Stimulated activated CD4-positive, alpha-beta T cell treated with anti-CD3 and anti-CD28 coated beads, TNF-alpha, amount 100 ng/mL, for 24 hours (primary cell): ENCODE measurements at regions not wholly inside any gene's neighbourhood (a gene's known extent, or its start where the extent isn't known, plus 50 kb on each side); places are given as distances from the start of the nearest gene placed in this dataset.

Experiments used
- DNase-seq, 3 experiments: peaks; one replicate each; pipeline ENCODE4 v3.0.0-alpha.2; 2020; ENCODE audit warnings: low read depth in 3 of 3

DNA sequence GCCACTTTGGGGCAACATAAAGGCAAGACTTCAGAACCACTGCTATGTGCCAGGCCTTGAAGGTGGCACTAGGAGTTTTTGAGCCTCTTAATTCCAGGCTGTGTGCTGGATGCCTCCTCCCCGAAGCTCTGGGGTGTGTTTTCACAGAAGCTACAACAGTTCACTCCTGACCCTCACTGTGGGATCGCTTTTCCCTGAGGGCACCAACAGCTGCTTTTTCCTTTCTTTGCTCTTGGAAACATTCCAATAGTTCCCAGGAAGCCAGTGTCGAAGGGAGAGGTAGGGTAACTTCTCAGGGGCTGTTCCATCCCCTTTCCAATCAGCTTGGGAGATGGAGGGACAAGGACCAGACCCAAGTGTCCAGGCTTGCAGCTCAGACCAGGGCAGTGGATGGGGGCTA lies 153.4 kb downstream of the C1orf94 start:
- DNase-seq: no peak

DNA sequence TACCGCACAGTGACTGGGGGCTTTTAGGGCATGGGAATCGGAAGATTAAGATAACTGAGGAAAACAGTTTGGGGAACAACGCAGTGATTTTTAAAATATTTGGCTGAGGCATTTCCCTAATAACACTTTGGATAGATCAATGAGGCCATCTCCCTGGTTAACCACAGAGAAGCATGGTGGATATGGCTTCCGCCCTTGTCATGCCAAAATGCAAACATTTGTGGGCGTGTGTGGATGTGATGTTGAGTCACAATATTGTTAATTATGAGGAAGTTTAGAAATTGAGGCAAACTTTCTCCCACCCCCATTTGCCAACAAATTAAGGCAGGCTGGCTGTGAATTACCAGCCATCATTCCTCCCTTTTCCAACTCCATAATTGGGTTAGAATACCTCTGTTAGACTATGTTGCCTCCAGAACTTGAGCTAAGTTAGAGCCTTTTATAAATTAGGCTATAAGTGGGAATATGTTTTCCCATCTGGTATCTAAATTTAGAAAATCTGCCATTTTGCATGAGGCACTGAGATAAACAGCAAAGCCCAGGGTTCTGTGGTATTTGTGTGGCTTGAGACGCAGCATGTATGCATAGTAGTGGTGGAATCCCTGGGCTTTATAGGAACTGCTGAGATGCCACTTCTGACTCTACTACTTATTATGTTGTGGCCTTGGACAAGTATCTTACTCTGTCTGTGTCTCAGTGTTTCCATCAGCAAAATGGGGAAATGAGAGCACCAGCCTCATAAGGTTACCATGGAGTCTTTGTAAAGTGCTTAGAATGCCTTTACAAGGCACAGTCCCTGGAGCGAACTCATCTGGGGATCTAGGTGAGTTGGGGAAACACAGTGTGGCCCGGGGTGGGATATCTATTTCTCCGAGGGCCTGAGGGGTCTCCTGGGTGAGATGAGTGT lies 154.6 kb downstream of the C1orf94 start:
- DNase-seq: no peak

DNA sequence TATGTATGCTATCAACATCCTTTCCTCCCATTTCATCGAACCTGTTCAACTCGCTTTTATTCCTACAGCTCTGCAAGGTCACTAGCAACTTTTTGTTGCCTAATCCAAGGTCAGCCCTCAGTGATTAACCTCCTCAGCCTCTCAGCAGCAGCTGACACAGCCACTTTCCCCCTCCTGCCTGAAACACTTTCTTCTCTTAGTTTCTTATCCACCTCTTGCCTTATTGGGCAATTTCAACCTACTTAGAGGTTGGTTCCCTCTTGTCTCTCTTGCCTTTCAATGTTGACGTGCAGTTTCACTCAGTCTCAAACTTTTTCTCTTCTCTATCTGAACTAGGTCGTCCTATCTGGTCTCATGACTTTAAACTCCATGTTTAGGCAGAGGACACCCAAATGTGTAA lies 156.3 kb downstream of the C1orf94 start:
- DNase-seq: no peak

DNA sequence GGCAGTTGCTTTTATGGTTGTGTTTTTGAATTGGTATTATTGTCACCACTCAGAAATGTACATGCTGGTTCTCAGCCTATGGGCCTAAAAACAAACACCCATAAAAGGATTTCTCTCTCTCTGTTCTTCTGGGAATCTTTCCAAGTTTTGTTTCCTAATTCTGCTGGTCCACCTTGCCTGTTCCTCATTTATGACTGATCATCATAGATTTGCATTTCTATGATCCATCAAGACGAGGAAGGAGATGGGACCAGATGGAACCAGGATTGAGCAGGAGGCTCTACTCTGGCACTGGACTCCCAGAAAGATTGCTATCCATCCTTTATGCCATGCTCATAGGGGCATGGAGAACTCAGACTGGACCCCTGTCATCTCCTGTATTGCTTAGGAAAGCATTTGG lies 162.2 kb downstream of the C1orf94 start:
- no peak for DNase-seq

DNA sequence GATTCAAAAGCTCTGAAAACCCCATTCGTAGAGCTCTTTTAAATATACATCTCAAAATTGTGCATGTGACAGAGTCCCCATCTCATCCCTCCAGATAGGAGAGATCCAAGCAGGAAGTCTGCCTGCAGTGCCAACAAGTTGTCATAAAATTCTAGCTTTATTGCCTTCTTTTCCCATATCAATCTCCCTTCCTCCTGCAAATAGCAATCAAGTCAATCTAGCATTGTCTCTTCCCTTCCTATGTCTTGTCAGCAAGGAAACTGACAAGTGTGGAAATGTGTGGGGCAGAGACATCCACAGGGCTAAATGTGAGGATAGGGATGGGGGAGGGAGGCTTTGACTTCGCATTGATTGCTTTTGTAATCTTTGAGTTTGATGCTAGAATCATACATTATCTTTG lies 165.2 kb downstream of the C1orf94 start:
- DNase-seq: no peak

DNA sequence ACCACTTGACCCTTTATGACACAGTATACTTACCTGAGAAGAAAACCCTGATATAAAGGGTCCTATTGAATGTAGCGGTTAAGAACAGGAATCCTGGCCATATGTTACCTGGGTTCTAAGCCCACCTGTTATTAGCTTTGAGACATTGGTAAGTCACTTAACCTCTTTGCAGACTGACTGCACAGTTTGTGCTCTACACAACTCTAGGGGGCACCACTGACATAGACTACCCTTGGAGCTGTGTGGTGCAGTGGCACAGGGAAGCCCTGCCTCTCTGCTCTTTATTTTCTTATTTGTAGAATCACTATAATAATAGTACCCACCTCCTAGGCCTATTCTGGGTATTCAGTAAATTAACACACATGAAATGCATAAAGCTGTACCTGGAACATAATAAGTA lies 165.6 kb downstream of the C1orf94 start:
- no peak for DNase-seq

DNA sequence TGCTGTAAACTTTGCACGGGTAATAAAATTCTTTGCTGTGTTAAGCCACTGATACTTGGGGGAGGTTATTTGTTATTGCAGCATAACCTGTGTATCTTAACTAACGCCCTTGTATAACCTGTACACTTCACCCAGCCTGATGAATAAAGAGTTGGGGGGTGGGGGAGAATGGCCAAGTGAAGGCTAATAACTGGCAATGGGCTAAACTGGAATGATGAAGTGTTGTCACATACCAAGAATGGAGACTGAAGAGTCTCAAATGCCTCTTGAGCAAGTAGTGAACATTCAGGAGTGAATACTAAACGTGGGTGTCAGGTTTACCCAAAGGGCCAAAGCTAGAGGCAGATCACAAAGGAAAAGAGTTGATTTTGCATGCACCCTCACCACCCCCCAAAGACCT lies 169.4 kb downstream of the C1orf94 start:
- DNase-seq: no peak

DNA sequence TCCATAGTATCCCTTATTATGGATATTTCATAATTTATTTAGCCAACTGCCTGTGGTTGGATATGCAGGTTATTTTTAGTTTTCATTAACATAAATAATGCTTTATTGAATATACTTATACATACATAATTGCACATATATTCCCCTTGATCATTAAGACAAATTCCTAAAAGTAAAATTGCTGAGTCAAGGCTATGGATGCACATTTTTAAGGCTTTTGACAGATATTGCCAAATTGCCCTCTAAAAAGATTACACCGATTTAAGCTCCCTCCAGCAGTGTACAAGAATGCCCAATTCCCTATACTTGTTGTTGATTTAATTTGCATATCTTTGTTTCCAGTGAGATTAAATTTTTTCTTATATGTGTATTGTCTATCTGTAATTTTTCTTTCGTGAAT lies 176.7 kb downstream of the C1orf94 start:
- no peak for DNase-seq

DNA sequence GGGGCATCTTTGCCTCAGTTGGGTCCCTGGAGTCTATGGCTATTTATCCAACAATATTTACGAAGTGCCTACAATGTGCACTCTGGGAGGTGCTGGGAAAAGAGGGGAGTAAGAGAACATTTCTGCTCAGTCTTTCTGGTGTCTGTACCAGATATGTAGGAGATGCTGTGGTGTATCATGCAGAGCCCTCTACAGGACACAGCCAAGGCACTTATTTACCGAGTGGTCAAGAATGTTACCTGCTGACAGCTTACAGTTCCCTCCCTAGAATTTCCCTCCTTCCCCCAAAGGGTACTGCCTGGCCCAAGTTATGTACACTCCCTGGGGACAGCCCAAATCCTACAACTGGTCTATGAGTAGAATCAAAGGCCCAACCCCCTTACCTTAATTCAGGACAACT lies 177.7 kb downstream of the C1orf94 start:
- DNase-seq: no peak

DNA sequence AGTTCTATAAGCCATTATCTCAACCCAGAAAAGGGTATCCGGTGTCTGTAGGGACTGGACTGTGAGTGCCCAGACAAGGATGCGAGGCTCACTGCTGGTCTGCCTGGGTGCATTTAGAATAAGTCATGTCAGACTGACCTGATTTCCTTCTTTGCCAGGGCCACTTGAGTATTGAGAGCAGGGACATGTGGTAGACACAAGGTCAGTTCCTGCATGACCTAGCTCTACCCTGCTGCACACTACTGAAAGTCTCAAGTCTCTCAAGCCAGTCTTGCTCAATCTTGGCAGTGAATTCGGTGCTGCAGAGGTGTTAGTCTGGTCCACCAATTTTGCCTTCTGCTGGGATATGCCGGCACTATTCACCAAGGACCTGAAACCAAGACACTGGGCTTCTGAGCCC lies 180.1 kb downstream of the C1orf94 start:
- no peak for DNase-seq

DNA sequence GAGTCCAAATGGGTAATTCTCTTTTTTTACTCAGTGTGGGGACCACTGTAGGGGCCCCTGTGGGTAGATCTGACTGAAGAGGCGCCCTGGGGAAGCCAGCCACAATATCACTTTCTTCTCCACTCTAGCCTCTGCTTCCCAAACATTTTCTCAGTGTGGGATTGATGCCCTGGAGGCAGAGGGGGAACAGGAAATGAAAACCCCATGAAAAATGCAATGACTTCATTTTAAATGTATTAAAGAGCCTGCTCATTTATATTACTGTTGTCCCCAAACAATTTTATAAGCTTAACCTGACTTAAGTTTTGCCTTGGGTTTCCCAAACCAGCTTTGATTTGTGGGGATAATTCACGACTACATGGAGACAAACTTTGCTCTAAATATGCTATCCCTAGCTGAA lies 181.9 kb downstream of the C1orf94 start:
- no peak for DNase-seq

DNA sequence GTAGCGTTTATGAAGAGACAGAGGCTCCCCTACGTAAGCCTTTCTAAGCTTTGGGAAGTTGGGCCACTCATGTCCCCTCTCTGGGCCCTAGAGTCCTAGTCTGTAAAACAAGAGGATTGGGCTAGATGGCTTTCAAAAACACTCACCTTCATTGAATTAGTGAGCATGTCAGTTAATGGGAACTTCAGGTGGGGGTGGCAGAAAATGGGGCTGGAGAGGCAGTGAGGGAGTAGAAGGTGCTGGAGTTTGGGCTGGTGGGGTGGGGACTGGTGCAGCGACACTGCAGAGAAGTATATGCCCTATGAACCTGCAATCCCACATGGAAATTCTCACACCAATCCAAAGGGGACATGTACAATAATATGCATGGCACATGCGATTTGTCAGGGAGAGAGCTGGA lies 182.7 kb downstream of the C1orf94 start:
- no peak for DNase-seq

DNA sequence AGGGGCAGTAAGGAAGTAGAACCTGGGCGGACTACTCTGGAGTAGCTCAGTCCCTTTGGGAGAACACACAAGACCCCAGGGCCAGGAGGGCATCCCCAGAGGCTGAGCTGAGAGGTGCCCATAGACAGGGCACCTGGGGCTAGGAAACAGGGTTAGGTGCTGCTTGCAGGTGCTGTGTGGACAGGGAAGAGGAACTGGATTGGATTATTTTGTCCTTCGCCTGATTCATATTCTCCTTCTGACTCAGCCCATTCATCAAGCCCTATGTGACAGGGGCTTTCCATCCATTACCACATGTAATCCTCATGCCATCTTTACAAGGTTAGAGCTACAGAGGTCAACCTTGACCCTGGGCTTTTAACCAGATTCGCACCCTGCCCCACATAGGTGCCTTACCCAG lies 183.9 kb downstream of the C1orf94 start:
- no peak for DNase-seq

DNA sequence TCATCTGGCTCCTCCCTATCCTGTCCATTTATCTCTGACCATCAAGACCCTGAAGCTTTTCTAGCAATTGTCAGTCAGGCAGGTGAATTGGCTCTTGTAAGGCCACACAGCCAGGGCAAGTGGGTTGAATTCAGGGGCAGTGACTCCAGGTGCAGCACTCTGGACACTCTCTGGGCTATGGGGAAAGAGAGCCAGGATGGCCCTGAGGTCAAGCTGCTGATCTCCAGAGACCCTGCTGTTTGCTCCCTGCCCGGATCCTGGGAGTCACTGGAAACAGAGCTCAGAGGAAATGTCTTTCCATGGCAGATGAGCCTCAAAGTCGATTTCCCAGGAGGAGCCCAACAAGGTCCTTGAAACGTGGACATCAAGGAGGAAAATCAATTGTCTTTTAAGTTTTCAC lies 184.4 kb downstream of the C1orf94 start:
- DNase-seq: no peak

DNA sequence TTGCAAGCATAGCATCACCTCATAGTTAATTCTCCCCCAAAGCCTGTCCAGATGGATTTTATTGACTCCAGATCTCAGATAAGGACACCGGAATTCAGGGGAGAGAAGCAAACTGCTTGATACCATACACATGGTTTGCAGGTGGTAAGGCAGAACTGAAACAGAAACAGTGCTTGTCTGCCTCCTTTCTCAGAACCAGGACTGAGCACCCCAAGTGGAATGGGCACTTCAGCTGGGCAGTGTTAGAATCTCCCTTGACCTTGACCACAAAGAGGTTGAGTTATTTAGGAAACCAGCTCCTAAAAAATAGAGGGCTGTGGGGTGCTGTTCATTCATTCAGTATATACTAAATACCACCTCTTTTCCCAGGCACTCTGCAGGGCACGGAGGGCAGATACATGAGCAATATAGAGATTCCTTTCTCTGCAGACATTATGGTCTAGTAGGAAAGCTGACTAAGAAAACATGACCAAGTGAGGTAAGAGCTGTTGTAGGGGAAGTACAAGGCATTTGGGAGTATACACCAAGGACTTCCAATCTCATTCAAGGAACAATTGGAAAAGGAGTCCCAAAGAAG lies 185.2 kb downstream of the C1orf94 start:
- DNase-seq: no peak

DNA sequence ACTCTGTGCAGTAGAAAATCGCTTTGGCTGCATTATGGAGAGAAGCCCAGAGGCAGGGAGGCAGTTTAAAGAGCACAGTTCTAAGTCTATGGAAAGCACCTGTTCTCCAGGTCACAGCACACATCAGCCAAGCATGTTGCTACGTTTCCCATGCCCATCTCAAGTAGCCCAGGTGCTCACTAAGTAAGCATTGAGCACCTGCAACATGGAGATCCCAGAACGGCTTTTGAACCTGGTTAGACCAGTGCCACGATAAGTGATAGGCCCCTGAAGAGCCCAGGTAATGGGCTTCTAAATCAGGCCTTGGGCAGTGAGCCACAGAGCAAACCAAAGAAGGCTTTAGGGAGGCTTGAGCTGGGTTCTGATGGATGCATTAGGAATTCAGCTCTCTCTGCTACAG lies 186.2 kb downstream of the C1orf94 start:
- DNase-seq: no peak

DNA sequence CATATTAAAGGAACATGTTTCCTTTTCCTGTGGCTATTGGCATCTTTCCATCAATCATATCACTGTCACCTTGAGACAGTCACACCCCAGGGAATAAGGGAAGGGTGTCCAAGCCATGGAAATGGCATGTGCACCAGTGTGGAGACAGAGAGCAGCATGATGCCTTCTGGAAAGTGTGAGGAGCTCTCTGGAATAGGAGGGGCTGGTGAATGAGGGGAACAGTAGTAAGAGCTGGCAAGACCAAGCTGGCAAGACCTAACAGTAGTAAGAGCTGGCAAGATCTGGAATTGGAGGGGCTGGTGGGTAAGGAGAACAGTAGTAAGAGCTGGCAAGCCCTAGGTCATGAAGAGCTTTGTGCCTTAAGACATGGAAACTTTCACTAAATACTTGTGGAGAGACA lies 186.7 kb downstream of the C1orf94 start:
- no peak for DNase-seq

DNA sequence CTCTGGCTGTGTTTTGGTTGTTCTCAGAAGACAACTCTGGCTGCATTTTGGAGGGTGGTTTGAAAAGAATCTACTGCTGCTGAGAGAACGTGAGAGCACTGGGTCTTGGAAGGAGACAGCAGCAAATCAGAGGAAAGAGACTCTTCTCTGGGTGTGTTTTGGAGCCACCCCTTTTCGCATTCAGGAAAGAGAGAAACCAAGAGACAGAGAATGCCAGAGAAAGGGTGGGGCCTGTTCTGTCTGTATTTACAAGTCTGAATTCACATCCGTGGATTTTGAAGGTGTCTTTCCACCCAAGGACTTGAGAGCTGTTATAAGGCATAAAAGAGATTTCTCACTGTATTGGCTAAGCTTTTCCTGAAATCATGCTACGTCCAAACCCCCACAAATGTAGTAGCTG lies 187.2 kb downstream of the C1orf94 start:
- no peak for DNase-seq

DNA sequence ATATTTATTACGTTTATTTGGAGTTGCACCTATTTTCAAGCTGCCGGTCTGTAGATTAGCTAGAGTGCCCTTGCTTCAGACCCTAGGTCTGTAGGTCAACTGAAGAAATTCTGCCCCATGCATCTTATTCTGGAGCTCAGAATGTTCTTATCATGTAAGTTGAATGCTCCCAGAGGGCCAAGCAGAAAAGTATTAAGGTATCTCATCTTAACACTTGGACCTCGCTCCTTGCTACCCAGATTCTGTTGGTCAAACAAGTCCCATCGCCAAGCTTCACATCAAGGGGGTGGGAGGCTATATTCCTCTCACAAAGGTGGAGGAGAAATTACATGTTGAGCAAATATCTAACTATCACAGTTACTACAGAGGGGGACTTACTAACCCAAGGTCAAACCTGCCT lies 187.7 kb downstream of the C1orf94 start:
- DNase-seq: no peak

DNA sequence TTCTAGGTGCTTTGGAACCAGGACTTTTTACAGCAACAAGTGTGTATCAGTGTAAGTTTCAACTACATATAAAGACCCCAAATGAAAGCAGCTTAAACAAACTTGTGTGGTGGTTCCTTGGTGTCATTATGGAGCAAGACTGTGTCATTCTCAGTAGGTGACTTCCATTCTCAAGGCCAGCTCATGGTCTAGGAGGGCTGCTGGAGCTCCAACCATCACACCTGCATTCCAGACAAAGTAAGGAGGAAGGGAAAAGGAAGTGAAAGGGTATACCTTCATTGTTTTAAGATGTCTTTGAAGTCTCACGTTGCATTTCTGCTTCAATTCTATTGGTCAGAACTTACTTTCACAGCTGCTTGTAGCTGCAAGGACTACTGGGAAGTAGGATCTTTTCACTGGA lies 188.6 kb downstream of the C1orf94 start:
- DNase-seq: no peak

DNA sequence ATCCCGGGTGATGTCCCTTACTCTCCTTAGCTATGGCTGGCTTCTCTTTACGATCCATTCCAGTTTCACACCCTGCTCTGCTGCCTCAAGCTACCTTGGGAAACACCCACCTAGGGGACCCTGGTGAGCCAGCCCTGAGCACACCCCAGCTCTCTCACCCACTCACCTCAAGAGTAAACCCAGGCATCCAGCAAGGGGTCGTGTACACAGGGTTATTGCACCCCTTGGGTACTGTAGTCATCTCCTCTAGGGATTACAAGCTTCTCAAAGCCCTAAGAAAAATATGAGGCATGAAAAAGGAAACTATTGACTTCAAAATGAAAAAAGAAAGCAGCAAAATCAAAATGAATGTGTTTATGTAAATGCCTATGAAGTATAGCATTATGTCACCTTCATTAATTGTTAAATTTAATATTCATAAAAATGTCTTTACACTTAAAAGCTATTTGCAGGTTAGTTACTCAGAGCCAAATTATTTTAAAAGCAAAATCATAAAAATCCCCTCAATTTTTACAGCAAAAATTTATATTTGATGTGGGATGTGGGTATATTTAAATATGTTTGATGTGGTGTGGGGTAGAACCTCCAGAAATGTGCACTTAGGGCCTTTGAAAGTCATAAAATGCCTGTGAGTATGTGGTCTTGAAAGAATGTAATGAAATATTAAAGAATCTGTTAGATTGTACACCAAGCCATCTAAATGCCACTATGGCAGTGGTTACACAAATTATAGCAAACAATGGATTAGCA lies 190.3 kb downstream of the C1orf94 start:
- DNase-seq: no peak

DNA sequence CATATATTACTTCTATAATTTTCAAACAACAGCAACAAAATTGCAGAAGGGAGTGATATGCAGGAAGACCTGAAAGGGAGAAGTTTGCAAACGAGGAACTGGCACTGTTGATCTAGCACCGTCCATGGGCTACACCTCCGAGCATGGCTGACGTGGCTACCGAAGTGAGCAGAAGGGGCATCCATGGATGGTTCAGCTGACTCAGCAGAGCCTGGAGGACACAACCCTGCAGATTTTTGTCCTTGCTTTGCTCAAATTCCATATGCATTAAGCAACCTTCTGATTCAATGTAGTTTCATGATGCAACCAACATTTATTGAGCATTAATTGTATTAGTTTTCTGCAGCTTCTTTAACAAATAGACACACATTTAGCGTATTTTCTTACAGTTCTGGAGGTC lies 191.2 kb downstream of the C1orf94 start:
- DNase-seq: no peak
